H9 (cell line): ENCODE measurements at regions not wholly inside any gene's neighbourhood (a gene's known extent, or its start where the extent isn't known, plus 50 kb on each side); places are given as distances from the start of the nearest gene placed in this dataset.

Experiments
- DNase-seq: peaks from one replicate; pipeline ENCODE4 v3.0.0-alpha.2; 2017
- H2AFZ ChIP-seq: one replicate; pipeline ENCODE4 v1.6.1; 2013; ENCODE audit warnings: mild to moderate bottlenecking, low read length, control low read depth, moderate library complexity
- H2AK5ac ChIP-seq: 2 replicates; pipeline ENCODE4 v1.6.1; 2013; ENCODE audit warnings: low read length, control low read depth, mixed read lengths; ENCODE audit not compliant: insufficient read length
- H2BK120ac ChIP-seq: one replicate; pipeline ENCODE4 v1.6.1; 2013; ENCODE audit warnings: low read depth, mild to moderate bottlenecking, low read length, control low read depth, inconsistent platforms; ENCODE audit not compliant: poor library complexity, severe bottlenecking
- H2BK12ac ChIP-seq: 2 replicates; pipeline ENCODE4 v1.6.1; 2013; ENCODE audit warnings: low read length, control low read depth, mixed read lengths, low read depth; ENCODE audit not compliant: insufficient read length
- H2BK15ac ChIP-seq: 2 replicates; pipeline ENCODE4 v1.6.1; 2013; ENCODE audit warnings: low read depth, low read length, control low read depth
- H2BK20ac ChIP-seq: one replicate; pipeline ENCODE4 v1.6.1; 2013; ENCODE audit warnings: low read depth, mild to moderate bottlenecking, low read length, control low read depth, inconsistent platforms; ENCODE audit not compliant: poor library complexity, severe bottlenecking
- H2BK5ac ChIP-seq: 2 replicates; pipeline ENCODE4 v1.6.1; 2013; ENCODE audit warnings: low read length, control low read depth, mixed read lengths; ENCODE audit not compliant: insufficient read length
- H3K14ac ChIP-seq: 2 replicates; pipeline ENCODE4 v1.6.1; 2013; ENCODE audit warnings: low read length, control low read depth; ENCODE audit not compliant: insufficient read depth
- H3K18ac ChIP-seq: 2 replicates; pipeline ENCODE4 v1.6.1; 2013; ENCODE audit warnings: low read depth, mild to moderate bottlenecking, mixed read lengths, low read length, control low read depth; ENCODE audit not compliant: insufficient read length
- H3K23ac ChIP-seq: 2 replicates; pipeline ENCODE4 v1.6.1; 2013; ENCODE audit warnings: low read length, control low read depth, mixed read lengths, low read depth; ENCODE audit not compliant: insufficient read length
- H3K23me2 ChIP-seq: 2 replicates; pipeline ENCODE4 v1.6.1; 2013; ENCODE audit warnings: low read depth, mild to moderate bottlenecking, mixed read lengths, low read length, control low read depth; ENCODE audit not compliant: insufficient read length, poor library complexity, severe bottlenecking
- H3K27ac ChIP-seq: 2 replicates; pipeline ENCODE4 v1.5.1; 2013; ENCODE audit warnings: low read length, control low read depth, mixed read lengths, low read depth; ENCODE audit not compliant: insufficient read length
- H3K27me3 ChIP-seq: 2 replicates; pipeline ENCODE4 v1.6.1; 2013; ENCODE audit warnings: low read length, control low read depth, inconsistent platforms; ENCODE audit not compliant: insufficient read depth
- H3K4ac ChIP-seq: 2 replicates; pipeline ENCODE4 v1.6.1; 2013; ENCODE audit warnings: low read depth, mild to moderate bottlenecking, control low read depth, inconsistent platforms, low read length, moderate library complexity
- H3K4me1 ChIP-seq: 2 replicates; pipeline ENCODE4 v1.6.1; 2013; ENCODE audit warnings: low read length, control low read depth, inconsistent platforms; ENCODE audit not compliant: insufficient read depth
- H3K4me2 ChIP-seq: 2 replicates; pipeline ENCODE4 v1.6.1; 2013; ENCODE audit warnings: low read length, control low read depth, mixed read lengths; ENCODE audit not compliant: insufficient read length, insufficient read depth
- H3K56ac ChIP-seq: 2 replicates; pipeline ENCODE4 v1.6.1; 2013; ENCODE audit warnings: low read depth, mild to moderate bottlenecking, mixed read lengths, low read length, control low read depth; ENCODE audit not compliant: insufficient read length
- H3K79me1 ChIP-seq: 2 replicates; pipeline ENCODE4 v1.6.1; 2013; ENCODE audit warnings: low read depth, mild to moderate bottlenecking, moderate library complexity, low read length, control low read depth, inconsistent platforms; ENCODE audit not compliant: insufficient read depth, poor library complexity, severe bottlenecking
- H3K79me2 ChIP-seq: 2 replicates; pipeline ENCODE4 v1.6.1; 2013; ENCODE audit warnings: low read length, control low read depth, inconsistent platforms; ENCODE audit not compliant: insufficient read depth
- H3K9ac ChIP-seq: 2 replicates; pipeline ENCODE4 v1.6.1; 2013; ENCODE audit warnings: low read length, control low read depth, mixed read lengths; ENCODE audit not compliant: insufficient read length; ENCODE audit errors: extremely low read depth
- H3K9me3 ChIP-seq: one replicate; pipeline ENCODE4 v1.6.1; 2013; ENCODE audit warnings: low read depth, low read length, inconsistent platforms; ENCODE audit not compliant: control insufficient read depth
- H3T11ph ChIP-seq: one replicate; pipeline ENCODE4 v1.6.1; 2013; ENCODE audit warnings: mild to moderate bottlenecking, low read length, control low read depth, inconsistent platforms
- H4K20me1 ChIP-seq: one replicate; pipeline ENCODE4 v1.6.1; 2013; ENCODE audit not compliant: control insufficient read depth, insufficient read length, insufficient read depth
- H4K5ac ChIP-seq: 2 replicates; pipeline ENCODE4 v1.6.1; 2013; ENCODE audit warnings: low read depth, mild to moderate bottlenecking, mixed read lengths, low read length, control low read depth; ENCODE audit not compliant: insufficient read length
- H4K8ac ChIP-seq: replicated peaks from 2 replicates; pipeline ENCODE4 v1.6.1; 2013; ENCODE audit warnings: low read length, control low read depth, mixed read lengths, low read depth; ENCODE audit not compliant: insufficient read length
- H4K91ac ChIP-seq: 2 replicates; pipeline ENCODE4 v1.6.1; 2013; ENCODE audit warnings: low read depth, mild to moderate bottlenecking, moderate library complexity, mixed read lengths, low read length, control low read depth; ENCODE audit not compliant: insufficient read length
- H3K27ac Mint-ChIP-seq, 3 experiments: 2 replicates in 2 of 3; 3 replicates in 1 of 3; pipeline ENCODE4 v1.8.0; 2020 to 2021; ENCODE audit warnings: mixed read lengths in 3 of 3, mild to moderate bottlenecking in 1 of 3, moderate library complexity in 1 of 3
- H3K27me3 Mint-ChIP-seq: 2 replicates; pipeline ENCODE4 v1.8.0; 2021; ENCODE audit warnings: low read depth, mild to moderate bottlenecking, moderate library complexity, mixed read lengths
- H3K36me3 Mint-ChIP-seq, 3 experiments: 2 replicates in 2 of 3; 3 replicates in 1 of 3; pipeline ENCODE4 v1.8.0; 2020 to 2021; ENCODE audit warnings: low read depth in 3 of 3, mixed read lengths in 3 of 3; ENCODE audit not compliant: insufficient read depth in 1 of 3
- H3K4me1 Mint-ChIP-seq, 2 experiments: 2 replicates each; pipeline ENCODE4 v1.8.0; 2020; ENCODE audit warnings: mixed read lengths in 2 of 2
- H3K4me3 Mint-ChIP-seq, 2 experiments: 2 replicates in 1 of 2; 3 replicates in 1 of 2; pipeline ENCODE4 v1.8.0; 2020 to 2021; ENCODE audit warnings: mild to moderate bottlenecking in 2 of 2, mixed read lengths in 2 of 2, moderate library complexity in 1 of 2
- H3K9me3 Mint-ChIP-seq, 2 experiments: 2 replicates in 1 of 2; 3 replicates in 1 of 2; pipeline ENCODE4 v1.8.0; 2020; ENCODE audit warnings: mild to moderate bottlenecking in 2 of 2, mixed read lengths in 2 of 2, moderate library complexity in 1 of 2
- CTCF ChIP-seq: fragments of 200-600 bp; sonication (generic); conservative IDR thresholded peaks from 3 replicates; pipeline ENCODE4 v1.8.0; 2021; ENCODE audit warnings: antibody characterized with exemption, mild to moderate bottlenecking
- WGBS: extraction: QIAGEN DNeasy Blood & Tissue Kit; methylation state at CpG from one replicate; pipeline ENCODE4 v1.1.7; 2013; ENCODE audit warnings: missing lambda C conversion rate, low lambda C conversion rate, mixed read lengths; ENCODE audit not compliant: insufficient read length; ENCODE audit errors: extremely low coverage; 5-methylcytosine and 5-hydroxymethylcytosine counted together

GRCh38 chr5:98158440-98158839, 615.0 kb upstream of the RGMB start:
- Mint-ChIP-seq H3K36me3 (peaks cover 0 to 4% (median 0%) of the 10 kb centered on the region in 3 experiments; a peak in 3 of 7 replicates), H3K4me3 (no peak overlapping the region), H3K27ac (no peak overlapping the region), H3K27me3 (no peaks in the 10 kb centered on the region), H3K9me3 (peaks cover 0 to 2% of the 10 kb centered on the region in 2 experiments; a peak in 3 of 5 replicates), H3K4me1 (peaks cover 0 to 9% of the 10 kb centered on the region in 2 experiments; a peak in 2 of 4 replicates)
- Histone ChIP-seq H3K4me2 (no peak overlapping the region), H2BK20ac (no peak overlapping the region), H2BK15ac (no peak overlapping the region), H3K27me3 (no peaks in the 10 kb centered on the region), H3K4ac (no peak overlapping the region), H3K18ac (no peak overlapping the region), H4K91ac (no peak overlapping the region), H2AK5ac (no peak overlapping the region), H2AFZ (no peak overlapping the region), H3T11ph (no peak overlapping the region), H2BK120ac (no peak overlapping the region), H3K56ac (no peak overlapping the region), H3K27ac (no peak overlapping the region), H2BK5ac (no peak overlapping the region), H3K14ac (no peak overlapping the region), H4K5ac (no peak overlapping the region), H3K23me2 (no peaks in the 10 kb centered on the region), H2BK12ac (no peak overlapping the region), H3K79me2 (no peaks in the 10 kb centered on the region; the same call in 1 of the 2 replicates), H4K20me1 (no peaks in the 10 kb centered on the region), H4K8ac (no peak overlapping the region), H3K4me1 (no peaks in the 10 kb centered on the region), H3K9me3 (no peaks in the 10 kb centered on the region), H3K23ac (no peak overlapping the region), H3K79me1 (no peaks in the 10 kb centered on the region), H3K9ac (no peak overlapping the region)
- no CpG with 5 or more reads among the region's 6 CpGs for WGBS
- TF ChIP-seq CTCF = no peak
- no peak for DNase-seq
